ENCODE measurements at regions not wholly inside any gene's neighbourhood (a gene's known extent, or its start where the extent isn't known, plus 50 kb on each side); places are given as distances from the start of the nearest gene placed in this dataset.

- no peaks in the 10 kb centered on the region for H3K9me3 ChIP-seq (replicated peaks; ENCODE audit: control insufficient read depth, insufficient read depth, low read depth, low read length)
- no peak for ATAC-seq
- H3K9me1 ChIP-seq (ENCODE audit: control insufficient read depth, insufficient read depth, low read length): no peaks in the 10 kb centered on the region
- 0% methylated on average over 1 of the region's 1 CpG for WGBS (ENCODE audit: insufficient coverage, low coverage, missing lambda C conversion rate)
- intact Hi-C loops (cut with micrococcal nuclease): no loop called here
- peaks cover 0 to 6% of the 10 kb centered on the region in 2 experiments; a peak in 1 of 5 replicates for H3K27me3 ChIP-seq (ENCODE audit: control insufficient read depth in 2 of 2, insufficient read depth in 2 of 2, low read length in 2 of 2)
- TF ChIP-seq THRB (CRISPR knock-in tag; conservative IDR thresholded peaks at IDR 0.05): no peak
- no peak for TF ChIP-seq CTBP1 (IDR thresholded peaks at IDR 0.05; ENCODE audit: borderline replicate concordance)
- TF ChIP-seq ZNF232 (CRISPR knock-in tag; IDR thresholded peaks at IDR 0.05): no peak
- TF ChIP-seq ZNF121 (CRISPR knock-in tag; conservative IDR thresholded peaks at IDR 0.05): no peak
- TF ChIP-seq CBFA2T3 (IDR thresholded peaks at IDR 0.05): no peak
- no peak for TF ChIP-seq ZNF354B (CRISPR knock-in tag; IDR thresholded peaks at IDR 0.05)
- no peak for TF ChIP-seq ZFPM2 (CRISPR knock-in tag; IDR thresholded peaks at IDR 0.05)
- ChIA-PET CTCF (ENCODE audit: low intra/inter-chr PET ratio) (no interaction called here), POLR2A (no interaction called here)
- no peak for FAIRE-seq
- H4K20me1 ChIP-seq (replicated peaks; ENCODE audit: control insufficient read depth, insufficient read depth, low read length): no peaks in the 10 kb centered on the region
- no TSS peak for BruUV-seq (replicated peaks)
- H3K4me3 ChIP-seq: no peak overlapping the region
- in situ Hi-C loops (cut with MboI): no loop called here
- no peaks in the 10 kb centered on the region for H3K4me1 ChIP-seq (replicated peaks in 1 of 2; ENCODE audit: control insufficient read depth in 2 of 2, insufficient read depth in 2 of 2, low read length in 2 of 2)
- no peaks in the 10 kb centered on the region for H3K36me3 ChIP-seq (ENCODE audit: control insufficient read depth, insufficient read depth, low read length)
- H3K27ac ChIP-seq (ENCODE audit: extremely low read depth, low read depth, low read length): no peak overlapping the region
- H3K9ac ChIP-seq (ENCODE audit: insufficient read depth in 1 of 2, low read depth in 2 of 2, low read length in 2 of 2): no peak overlapping the region
- no peak overlapping the region for H2AFZ ChIP-seq (ENCODE audit: low read depth, low read length)
- DNase-seq (ENCODE audit: extremely low read depth in 1 of 4, low spot score in 3 of 4): no peak
- H3K4me2 ChIP-seq (ENCODE audit: insufficient read depth, low read length): no peak overlapping the region
- H3K79me2 ChIP-seq (ENCODE audit: control insufficient read depth, insufficient read depth, low read length): no peaks in the 10 kb centered on the region
Observed at GRCh38 chr14:104416383-104416782, 163.2 kb upstream of the C14orf180 start.

Data from K562 (cell line).